GM06990 (cell line): ENCODE measurements at regions not wholly inside any gene's neighbourhood (a gene's known extent, or its start where the extent isn't known, plus 50 kb on each side); places are given as distances from the start of the nearest gene placed in this dataset.

ENCODE experiments used
- DNase-seq: peaks from one replicate; pipeline ENCODE4 v3.0.0-alpha.2; 2011; ENCODE audit not compliant: insufficient read length; ENCODE audit errors: extremely low read depth
- H3K27me3 ChIP-seq: replicated peaks from 2 replicates; pipeline ENCODE4 v1.6.0; 2011; ENCODE audit warnings: low read length; ENCODE audit not compliant: control insufficient read depth, insufficient read depth
- H3K36me3 ChIP-seq: 2 replicates; pipeline ENCODE4 v1.5.1; 2011; ENCODE audit warnings: low read length; ENCODE audit not compliant: control insufficient read depth, insufficient read depth
- H3K4me3 ChIP-seq: replicated peaks from 2 replicates; pipeline ENCODE4 v1.5.1; 2011; ENCODE audit warnings: low read depth, mild to moderate bottlenecking, control low read depth, low read length
- TF ChIP-seq, protein P1 (sequence below): IDR thresholded peaks from 2 replicates; pipeline ENCODE4 v1.5.1; 2011; ENCODE audit warnings: low read length, control low read depth, mild to moderate bottlenecking, inconsistent platforms; ENCODE audit not compliant: insufficient read depth, poor library complexity, severe bottlenecking

DNA sequence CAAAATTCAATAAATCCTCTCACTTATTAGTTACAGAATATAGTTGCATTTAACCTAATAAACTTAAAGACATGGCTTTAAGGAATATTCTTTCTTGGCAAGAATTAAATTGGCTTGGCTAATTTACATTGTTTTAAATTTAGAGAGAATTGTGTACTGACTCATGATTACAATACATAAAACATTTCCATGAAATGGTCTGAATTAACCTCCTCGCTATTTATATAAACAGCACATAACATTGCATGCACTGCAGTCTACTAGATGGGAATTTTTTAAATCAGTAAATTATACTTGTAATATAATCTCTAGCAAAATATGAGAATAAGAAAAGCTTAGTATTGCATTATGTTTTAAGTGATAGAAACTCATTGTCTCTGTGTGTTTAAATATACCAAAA lies 268.9 kb downstream of the SHOX2 start:
- DNase-seq: no peak
- TF ChIP-seq, protein P1, sequence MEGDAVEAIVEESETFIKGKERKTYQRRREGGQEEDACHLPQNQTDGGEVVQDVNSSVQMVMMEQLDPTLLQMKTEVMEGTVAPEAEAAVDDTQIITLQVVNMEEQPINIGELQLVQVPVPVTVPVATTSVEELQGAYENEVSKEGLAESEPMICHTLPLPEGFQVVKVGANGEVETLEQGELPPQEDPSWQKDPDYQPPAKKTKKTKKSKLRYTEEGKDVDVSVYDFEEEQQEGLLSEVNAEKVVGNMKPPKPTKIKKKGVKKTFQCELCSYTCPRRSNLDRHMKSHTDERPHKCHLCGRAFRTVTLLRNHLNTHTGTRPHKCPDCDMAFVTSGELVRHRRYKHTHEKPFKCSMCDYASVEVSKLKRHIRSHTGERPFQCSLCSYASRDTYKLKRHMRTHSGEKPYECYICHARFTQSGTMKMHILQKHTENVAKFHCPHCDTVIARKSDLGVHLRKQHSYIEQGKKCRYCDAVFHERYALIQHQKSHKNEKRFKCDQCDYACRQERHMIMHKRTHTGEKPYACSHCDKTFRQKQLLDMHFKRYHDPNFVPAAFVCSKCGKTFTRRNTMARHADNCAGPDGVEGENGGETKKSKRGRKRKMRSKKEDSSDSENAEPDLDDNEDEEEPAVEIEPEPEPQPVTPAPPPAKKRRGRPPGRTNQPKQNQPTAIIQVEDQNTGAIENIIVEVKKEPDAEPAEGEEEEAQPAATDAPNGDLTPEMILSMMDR: no peak
- Histone ChIP-seq H3K4me3 (no peak overlapping the region), H3K27me3 (no peaks in the 10 kb centered on the region), H3K36me3 (no peaks in the 10 kb centered on the region)

DNA sequence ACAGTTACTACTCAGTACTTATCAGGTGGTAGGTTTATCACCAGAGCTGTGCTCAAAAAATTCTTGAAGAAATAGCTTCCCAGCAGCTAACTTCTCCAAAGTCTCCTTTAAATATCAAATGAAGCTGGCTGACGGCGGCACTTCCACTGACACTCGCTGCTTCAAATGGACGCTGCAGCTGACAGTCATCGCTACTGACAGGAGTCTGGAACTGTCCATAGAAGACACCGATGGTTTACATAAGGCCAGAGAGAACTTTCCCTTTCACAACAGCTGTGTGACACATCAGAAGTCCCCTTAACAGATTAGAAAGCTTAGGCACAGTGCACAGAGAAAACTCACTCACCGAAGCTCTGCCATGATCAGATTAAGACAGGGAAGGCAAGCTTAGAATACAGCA lies 270.2 kb downstream of the SHOX2 start:
- no peak for DNase-seq
- TF ChIP-seq, protein P1: no peak
- no peaks in the 10 kb centered on the region for H3K27me3 ChIP-seq
- H3K4me3 ChIP-seq: no peak overlapping the region
- H3K36me3 ChIP-seq: no peaks in the 10 kb centered on the region

DNA sequence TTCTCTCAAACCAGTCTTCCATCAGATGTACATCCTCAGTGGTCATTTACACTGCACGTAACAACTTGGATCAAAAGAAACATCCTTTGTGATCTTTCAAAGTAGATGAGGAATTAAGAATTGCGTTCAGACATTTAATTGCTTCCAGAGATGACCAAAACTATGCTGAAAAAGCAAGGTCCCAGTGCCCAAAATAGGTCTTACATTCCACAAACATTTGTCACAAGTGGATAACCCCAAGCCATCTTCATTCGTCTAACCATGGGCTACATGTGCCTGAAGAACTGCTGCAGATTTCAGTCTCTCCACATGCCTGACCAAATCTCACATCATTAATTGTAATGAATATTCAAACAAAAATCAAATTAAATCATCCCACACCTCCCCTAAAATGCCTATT lies 273.6 kb downstream of the SHOX2 start:
- no peak for DNase-seq
- H3K27me3 ChIP-seq: no peaks in the 10 kb centered on the region
- TF ChIP-seq, protein P1: no peak
- no peaks in the 10 kb centered on the region for H3K36me3 ChIP-seq
- H3K4me3 ChIP-seq: no peak overlapping the region

DNA sequence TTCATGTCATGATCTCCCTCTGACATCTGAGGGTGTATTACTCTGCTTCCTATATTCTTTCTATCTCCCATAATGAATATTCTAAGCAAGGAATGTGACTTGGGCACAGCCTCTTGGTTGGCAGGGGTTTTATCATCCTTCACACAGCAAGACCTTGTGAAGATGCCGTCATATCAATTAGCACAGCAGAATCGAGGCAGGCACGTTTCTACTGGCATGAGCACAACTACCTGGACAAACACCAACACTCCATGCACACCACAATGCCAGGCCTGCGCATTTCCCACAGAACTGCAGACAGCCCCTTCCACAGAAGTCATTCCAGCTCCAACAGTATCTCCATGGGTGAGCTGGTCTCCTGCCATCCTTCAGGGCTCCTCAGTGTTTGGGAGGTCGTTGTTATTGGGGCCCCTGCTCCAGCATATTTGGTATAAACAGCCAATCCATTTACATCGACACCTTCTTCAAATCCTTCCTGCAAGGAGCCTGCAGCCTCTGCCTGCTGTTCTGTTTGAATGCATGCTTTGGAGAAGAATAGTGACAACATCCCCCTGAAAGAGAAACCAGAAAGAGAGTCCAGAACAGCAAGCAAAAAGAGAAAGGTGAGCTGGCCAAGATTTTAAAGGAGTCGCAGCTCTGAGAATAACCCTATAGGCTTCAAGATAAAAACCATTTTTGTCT lies 275.5 kb downstream of the SHOX2 start:
- TF ChIP-seq, protein P1: no peak
- H3K36me3 ChIP-seq: no peaks in the 10 kb centered on the region
- H3K4me3 ChIP-seq: no peak overlapping the region
- H3K27me3 ChIP-seq: no peaks in the 10 kb centered on the region
- DNase-seq: no peak

DNA sequence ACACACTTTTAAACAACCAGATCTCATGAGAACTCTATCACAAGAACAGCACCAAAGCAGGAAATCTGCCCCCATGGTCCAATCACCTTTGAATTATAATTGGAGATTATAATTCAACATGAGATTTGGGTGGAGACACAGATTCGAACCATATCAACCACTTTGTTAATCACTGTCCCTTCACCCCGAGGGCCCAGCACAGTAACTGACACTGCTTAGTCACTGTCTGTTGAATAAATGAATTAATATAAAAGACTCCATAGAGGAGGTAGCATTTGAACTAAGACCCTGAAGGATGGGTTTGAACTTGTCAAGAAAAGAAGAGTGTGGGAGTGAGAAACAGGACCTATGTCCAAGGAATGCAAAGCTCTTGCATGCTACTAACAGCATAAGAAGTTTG lies 276.4 kb downstream of the SHOX2 start:
- no peaks in the 10 kb centered on the region for H3K27me3 ChIP-seq
- TF ChIP-seq, protein P1: no peak
- DNase-seq: no peak
- H3K36me3 ChIP-seq: no peaks in the 10 kb centered on the region
- no peak overlapping the region for H3K4me3 ChIP-seq

DNA sequence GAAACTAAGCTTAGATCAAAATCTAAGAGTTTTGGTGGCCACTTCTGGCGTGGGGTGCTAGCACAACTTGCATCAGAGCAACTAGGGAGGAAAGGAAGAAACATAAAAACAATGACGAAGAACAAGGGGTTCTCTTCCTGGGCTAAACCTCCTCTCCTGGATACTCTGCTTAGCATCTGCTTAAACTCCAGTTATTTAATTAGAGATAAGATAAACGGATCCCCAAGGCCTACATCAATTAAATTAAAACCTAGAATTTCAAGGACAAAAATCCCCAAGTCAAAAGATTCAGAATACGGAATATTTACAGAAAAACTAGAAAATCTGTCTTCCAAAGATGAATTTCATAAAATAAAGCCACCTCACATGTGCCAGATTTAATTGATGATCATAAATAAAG lies 281.9 kb downstream of the SHOX2 start:
- no peaks in the 10 kb centered on the region for H3K36me3 ChIP-seq
- DNase-seq: no peak
- TF ChIP-seq, protein P1: no peak
- H3K27me3 ChIP-seq: no peaks in the 10 kb centered on the region
- no peak overlapping the region for H3K4me3 ChIP-seq
